ENCODE measurements at regions not wholly inside any gene's neighbourhood (a gene's known extent, or its start where the extent isn't known, plus 50 kb on each side); places are given as distances from the start of the nearest gene placed in this dataset.

- H3K4me3 ChIP-seq, result no peak overlapping the region
- H3K36me3 ChIP-seq, result no peaks in the 10 kb centered on the region
- H3K27ac ChIP-seq, result no peak overlapping the region
- H3K27me3 ChIP-seq, result no peaks in the 10 kb centered on the region
- no peak for TF ChIP-seq CTCF (IDR thresholded peaks at IDR 0.05)
- intact Hi-C loops (cut with DNase I), result no loop called here
- no peaks in the 10 kb centered on the region for H3K4me1 ChIP-seq
- DNase-seq (ENCODE audit: low spot score in 2 of 2), result no peak
- H3K9me3 ChIP-seq, result no peaks in the 10 kb centered on the region
These were observed 158.9 kb upstream of the SASH1 start for GRCh38 chr6:148183776-148184175.

GRCh38 chr6:148186916-148187315 lies 155.7 kb upstream of the SASH1 start:
- Histone ChIP-seq H3K4me1 (peaks cover 0 to 2% of the 10 kb centered on the region in 2 donors), H3K27ac (no peak overlapping the region), H3K27me3 (no peaks in the 10 kb centered on the region), H3K9me3 (no peaks in the 10 kb centered on the region), H3K36me3 (no peaks in the 10 kb centered on the region), H3K4me3 (no peak overlapping the region)
- intact Hi-C loops (cut with DNase I), result no loop called here
- no peak for DNase-seq (ENCODE audit: low spot score in 2 of 2)
- no peak for TF ChIP-seq CTCF (IDR thresholded peaks at IDR 0.05)

GRCh38 chr6:148192310-148192709 lies 150.3 kb upstream of the SASH1 start:
- H3K27me3 ChIP-seq, result no peaks in the 10 kb centered on the region
- TF ChIP-seq CTCF (IDR thresholded peaks at IDR 0.05), result no peak
- no peak overlapping the region for H3K4me3 ChIP-seq
- no peaks in the 10 kb centered on the region for H3K9me3 ChIP-seq
- peaks cover 3% of the 10 kb centered on the region in 2 donors for H3K4me1 ChIP-seq
- no peak for DNase-seq (ENCODE audit: low spot score in 2 of 2)
- no peaks in the 10 kb centered on the region for H3K36me3 ChIP-seq
- intact Hi-C loops (cut with DNase I), result loop anchor here (5.0 kb wide), 1 partner anchor 50 kb away; no protein-coding TSS in a partner anchor
- H3K27ac ChIP-seq, result peak overlapping the region in 1 of 2 donors; percentile 29

- intact Hi-C loops (cut with DNase I), result loop anchor here (5.0 kb wide), 1 partner anchor 49 kb away; no protein-coding TSS in a partner anchor
- Histone ChIP-seq H3K27me3 (no peaks in the 10 kb centered on the region), H3K4me3 (no peak overlapping the region), H3K9me3 (no peaks in the 10 kb centered on the region), H3K36me3 (no peaks in the 10 kb centered on the region), H3K27ac (no peak overlapping the region), H3K4me1 (peaks cover 3% of the 10 kb centered on the region in 2 donors)
- no peak for TF ChIP-seq CTCF (IDR thresholded peaks at IDR 0.05)
- no peak for DNase-seq (ENCODE audit: low spot score in 2 of 2)
These were observed 149.5 kb upstream of the SASH1 start for GRCh38 chr6:148193063-148193680.

- DNase-seq (ENCODE audit: low spot score in 2 of 2), result no peak
- H3K4me3 ChIP-seq, result no peak overlapping the region
- TF ChIP-seq CTCF (IDR thresholded peaks at IDR 0.05), result no peak
- no peaks in the 10 kb centered on the region for H3K36me3 ChIP-seq
- intact Hi-C loops (cut with DNase I), result no loop called here
- H3K9me3 ChIP-seq, result no peaks in the 10 kb centered on the region
- H3K27me3 ChIP-seq, result no peaks in the 10 kb centered on the region
- no peak overlapping the region for H3K27ac ChIP-seq
- H3K4me1 ChIP-seq, result peaks cover 3 to 6% of the 10 kb centered on the region in 2 donors
These were observed 147.1 kb upstream of the SASH1 start for GRCh38 chr6:148195511-148195910.

GRCh38 chr6:148199584-148199983 lies 143.1 kb upstream of the SASH1 start:
- Histone ChIP-seq H3K27ac (no peak overlapping the region), H3K27me3 (no peaks in the 10 kb centered on the region), H3K4me1 (peaks cover 0 to 5% of the 10 kb centered on the region in 2 donors), H3K4me3 (no peak overlapping the region), H3K9me3 (no peaks in the 10 kb centered on the region), H3K36me3 (no peaks in the 10 kb centered on the region)
- intact Hi-C loops (cut with DNase I), result no loop called here
- TF ChIP-seq CTCF (IDR thresholded peaks at IDR 0.05), result no peak
- DNase-seq (ENCODE audit: low spot score in 2 of 2), result no peak

All from ascending aorta (tissue), 2 donors.